DND-41 (cell line): ENCODE measurements at regions not wholly inside any gene's neighbourhood (a gene's known extent, or its start where the extent isn't known, plus 50 kb on each side); places are given as distances from the start of the nearest gene placed in this dataset.

ENCODE experiments used
- ATAC-seq: fragments of 200-7000 bp; cut with Tn5 transposase; 3 replicates; pipeline ENCODE4 v1.9.1; 2021; ENCODE audit warnings: low read depth; ENCODE audit not compliant: insufficient read depth
- DNase-seq: peaks from one replicate; pipeline ENCODE4 v3.0.0-alpha.2; 2020
- H2AFZ ChIP-seq: 2 replicates; pipeline ENCODE4 v1.6.0; 2012; ENCODE audit warnings: low read depth, low read length
- H3K27ac ChIP-seq: 2 replicates; pipeline ENCODE4 v1.5.1; 2012; ENCODE audit warnings: low read length, inconsistent platforms
- H3K27me3 ChIP-seq: fragments of 200-600 bp; sonication (generic); 2 replicates; pipeline ENCODE4 v1.6.0; 2012; ENCODE audit warnings: low read length, mild to moderate bottlenecking, inconsistent platforms; ENCODE audit not compliant: insufficient read depth, poor library complexity
- H3K36me3 ChIP-seq: 2 replicates; pipeline ENCODE4 v1.5.1; 2012; ENCODE audit warnings: low read length, inconsistent platforms; ENCODE audit not compliant: insufficient read depth
- H3K4me1 ChIP-seq: 2 replicates; pipeline ENCODE4 v1.5.1; 2012; ENCODE audit warnings: mild to moderate bottlenecking, low read length; ENCODE audit not compliant: insufficient read depth
- H3K4me2 ChIP-seq: 2 replicates; pipeline ENCODE4 v1.6.0; 2012; ENCODE audit warnings: mild to moderate bottlenecking, moderate library complexity, low read length, inconsistent platforms; ENCODE audit not compliant: insufficient read depth
- H3K4me3 ChIP-seq, 2 experiments: fragments of 200-600 bp in 1 of 2; shearing (Covaris generic) in 1 of 2; 2 replicates each; pipeline ENCODE4 v1.5.1; 2012 to 2016; ENCODE audit warnings: inconsistent platforms in 2 of 2, low read length in 2 of 2, mild to moderate bottlenecking in 2 of 2, low read depth in 1 of 2, moderate library complexity in 1 of 2
- H3K79me2 ChIP-seq: 2 replicates; pipeline ENCODE4 v1.6.0; 2012; ENCODE audit warnings: low read length, inconsistent platforms; ENCODE audit not compliant: insufficient read depth
- H3K9ac ChIP-seq: 2 replicates; pipeline ENCODE4 v1.6.0; 2012; ENCODE audit warnings: low read depth, mild to moderate bottlenecking, inconsistent platforms, low read length, moderate library complexity
- H3K9me3 ChIP-seq: 2 replicates; pipeline ENCODE4 v1.5.1; 2012; ENCODE audit warnings: low read length, moderate library complexity, mild to moderate bottlenecking, inconsistent platforms; ENCODE audit not compliant: insufficient read depth, severe bottlenecking
- H4K20me1 ChIP-seq: 2 replicates; pipeline ENCODE4 v1.6.0; 2012; ENCODE audit warnings: low read length; ENCODE audit not compliant: insufficient read depth
- CTCF ChIP-seq: IDR thresholded peaks from 2 replicates; pipeline ENCODE4 v1.5.1; 2012; ENCODE audit warnings: borderline replicate concordance, low read length, moderate library complexity, mild to moderate bottlenecking; ENCODE audit not compliant: poor library complexity, severe bottlenecking; ENCODE audit errors: extremely low read depth
- EZH2 ChIP-seq: IDR thresholded peaks from 3 replicates; pipeline ENCODE4 v1.6.1; 2012; ENCODE audit warnings: borderline replicate concordance, low read depth, mild to moderate bottlenecking, moderate library complexity, low read length, inconsistent platforms; ENCODE audit not compliant: severe bottlenecking

GRCh38 chr20:24816907-24817306, 132.2 kb upstream of the CST7 start:
- ATAC-seq (no peak), DNase-seq (no peak)
- no peaks in the 10 kb centered on the region for H4K20me1 ChIP-seq
- TF ChIP-seq CTCF (no peak), EZH2 (no peak)
- H3K27me3 ChIP-seq, result no peaks in the 10 kb centered on the region
- no peaks in the 10 kb centered on the region for H3K36me3 ChIP-seq
- H3K9me3 ChIP-seq, result no peaks in the 10 kb centered on the region
- no peak overlapping the region for H3K4me3 ChIP-seq
- no peaks in the 10 kb centered on the region for H3K4me1 ChIP-seq
- H3K4me2 ChIP-seq, result no peak overlapping the region
- H3K27ac ChIP-seq, result no peak overlapping the region
- no peak overlapping the region for H3K9ac ChIP-seq
- no peak overlapping the region for H2AFZ ChIP-seq
- H3K79me2 ChIP-seq, result no peaks in the 10 kb centered on the region

- Histone ChIP-seq H3K27me3 (no peaks in the 10 kb centered on the region), H3K36me3 (no peaks in the 10 kb centered on the region), H2AFZ (no peak overlapping the region), H4K20me1 (no peaks in the 10 kb centered on the region), H3K9me3 (no peaks in the 10 kb centered on the region), H3K4me2 (no peak overlapping the region), H3K79me2 (no peaks in the 10 kb centered on the region), H3K27ac (no peak overlapping the region), H3K4me3 (no peak overlapping the region), H3K4me1 (no peaks in the 10 kb centered on the region), H3K9ac (no peak overlapping the region)
- ATAC-seq, result no peak
- no peak for TF ChIP-seq CTCF
- TF ChIP-seq EZH2, result no peak
- DNase-seq, result no peak
Measured at GRCh38 chr20:24817351-24817750, 131.7 kb upstream of the CST7 start.

GRCh38 chr20:24818056-24818455, 131.0 kb upstream of the CST7 start:
- H2AFZ ChIP-seq, result no peak overlapping the region
- DNase-seq, result no peak
- H3K27me3 ChIP-seq, result no peaks in the 10 kb centered on the region
- H3K9ac ChIP-seq, result no peak overlapping the region
- no peak for ATAC-seq
- no peaks in the 10 kb centered on the region for H3K79me2 ChIP-seq
- TF ChIP-seq CTCF (no peak), EZH2 (no peak)
- H3K4me2 ChIP-seq, result no peak overlapping the region
- H3K4me3 ChIP-seq, result no peak overlapping the region
- H3K9me3 ChIP-seq, result no peaks in the 10 kb centered on the region
- H3K36me3 ChIP-seq, result no peaks in the 10 kb centered on the region
- H3K4me1 ChIP-seq, result no peaks in the 10 kb centered on the region
- no peak overlapping the region for H3K27ac ChIP-seq
- H4K20me1 ChIP-seq, result no peaks in the 10 kb centered on the region
